RWPE1 (cell line): ENCODE measurements at regions not wholly inside any gene's neighbourhood (a gene's known extent, or its start where the extent isn't known, plus 50 kb on each side); places are given as distances from the start of the nearest gene placed in this dataset.

Source experiments
- CTCF ChIA-PET: fragments of 350-600 bp; sonication (Branson Sonifier 250); formaldehyde crosslinking; extraction: SDS; loops from one replicate; lab custom pipeline; 2021; lab: Yijun Ruan, JAX
- POLR2A ChIA-PET: fragments of 400-600 bp; formaldehyde crosslinking; extraction: SDS; loops from one replicate; lab custom pipeline; 2020; ENCODE audit warnings: antibody characterized with exemption; ENCODE audit not compliant: low non-redundant PET; lab: Yijun Ruan, JAX
- DNase-seq: peaks from one replicate; pipeline ENCODE4 v3.0.0; 2012; ENCODE audit warnings: low spot score
- H3K27ac ChIP-seq: fragments of 450-650 bp; 2 replicates; pipeline ENCODE4 v1.5.1; 2017
- TF ChIP-seq, protein P1 (sequence below): fragments of 450-650 bp; conservative IDR thresholded peaks from 2 replicates; pipeline ENCODE4 v1.5.1; 2017; ENCODE audit warnings: low read depth, mild to moderate bottlenecking

GRCh38 chr5:38718771-38719391, 126.9 kb upstream of the OSMR start:
- ChIA-PET CTCF (interaction anchor here (0.8 kb wide), 1 partner anchor 63 kb away, joined by 3 read pairs; no protein-coding TSS in a partner anchor), POLR2A (no interaction called here)
- H3K27ac ChIP-seq, result no peak overlapping the region
- DNase-seq, result no peak
- TF ChIP-seq, protein P1, sequence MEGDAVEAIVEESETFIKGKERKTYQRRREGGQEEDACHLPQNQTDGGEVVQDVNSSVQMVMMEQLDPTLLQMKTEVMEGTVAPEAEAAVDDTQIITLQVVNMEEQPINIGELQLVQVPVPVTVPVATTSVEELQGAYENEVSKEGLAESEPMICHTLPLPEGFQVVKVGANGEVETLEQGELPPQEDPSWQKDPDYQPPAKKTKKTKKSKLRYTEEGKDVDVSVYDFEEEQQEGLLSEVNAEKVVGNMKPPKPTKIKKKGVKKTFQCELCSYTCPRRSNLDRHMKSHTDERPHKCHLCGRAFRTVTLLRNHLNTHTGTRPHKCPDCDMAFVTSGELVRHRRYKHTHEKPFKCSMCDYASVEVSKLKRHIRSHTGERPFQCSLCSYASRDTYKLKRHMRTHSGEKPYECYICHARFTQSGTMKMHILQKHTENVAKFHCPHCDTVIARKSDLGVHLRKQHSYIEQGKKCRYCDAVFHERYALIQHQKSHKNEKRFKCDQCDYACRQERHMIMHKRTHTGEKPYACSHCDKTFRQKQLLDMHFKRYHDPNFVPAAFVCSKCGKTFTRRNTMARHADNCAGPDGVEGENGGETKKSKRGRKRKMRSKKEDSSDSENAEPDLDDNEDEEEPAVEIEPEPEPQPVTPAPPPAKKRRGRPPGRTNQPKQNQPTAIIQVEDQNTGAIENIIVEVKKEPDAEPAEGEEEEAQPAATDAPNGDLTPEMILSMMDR, result no peak

GRCh38 chr5:38719403-38719802, 126.4 kb upstream of the OSMR start:
- no peak for DNase-seq
- CTCF ChIA-PET, result no interaction called here
- POLR2A ChIA-PET, result no interaction called here
- TF ChIP-seq, protein P1, result no peak
- no peak overlapping the region for H3K27ac ChIP-seq

DNA sequence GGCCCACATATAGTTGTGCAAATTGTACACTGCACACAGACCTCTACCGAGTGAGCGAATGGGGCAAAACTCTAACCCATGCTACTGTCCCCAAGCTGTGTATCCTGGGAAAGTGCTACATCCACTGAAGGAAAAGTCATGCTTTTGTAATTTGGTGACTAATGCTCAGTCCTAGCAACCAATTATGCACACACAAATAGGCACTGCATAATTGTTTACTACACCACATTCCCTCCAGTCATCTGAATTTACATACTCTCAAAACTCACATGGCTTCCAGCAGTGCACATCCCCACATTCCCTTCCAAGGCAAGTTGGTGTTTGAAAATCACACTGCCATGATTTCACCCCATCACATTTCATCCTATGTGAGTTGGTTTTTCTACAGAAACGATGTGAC, 125.9 kb upstream of the OSMR start:
- CTCF ChIA-PET, result no interaction called here
- POLR2A ChIA-PET, result no interaction called here
- TF ChIP-seq, protein P1, result no peak
- DNase-seq, result peak; percentile 12
- no peak overlapping the region for H3K27ac ChIP-seq

- TF ChIP-seq, protein P1, result no peak
- no peak for DNase-seq
- POLR2A ChIA-PET, result no interaction called here
- CTCF ChIA-PET, result interaction anchor here (0.6 kb wide), 1 partner anchor 274 kb away, joined by 3 read pairs; no protein-coding TSS in a partner anchor
- H3K27ac ChIP-seq, result no peak overlapping the region
Observed at GRCh38 chr5:38720554-38721361, 125.1 kb upstream of the OSMR start.

GRCh38 chr5:38722918-38723317, 122.9 kb upstream of the OSMR start:
- ChIA-PET POLR2A (no interaction called here), CTCF (no interaction called here)
- TF ChIP-seq, protein P1, result no peak
- no peak for DNase-seq
- no peak overlapping the region for H3K27ac ChIP-seq

GRCh38 chr5:38723426-38723825, 122.4 kb upstream of the OSMR start:
- DNase-seq, result no peak
- TF ChIP-seq, protein P1, result no peak
- H3K27ac ChIP-seq, result no peak overlapping the region
- ChIA-PET POLR2A (interaction anchor here (0.6 kb wide), 1 partner anchor 39 kb away, joined by 3 read pairs; no protein-coding TSS in a partner anchor), CTCF (no interaction called here)
